Natural killer cell (primary cell): ENCODE measurements at regions not wholly inside any gene's neighbourhood (a gene's known extent, or its start where the extent isn't known, plus 50 kb on each side); places are given as distances from the start of the nearest gene placed in this dataset.

Experiments
- ATAC-seq, 3 donors: fragments of 150-1000 bp in 2 of 3; fragments of 200-7000 bp in 1 of 3; cut with Tn5 transposase; 1 replicate in 1 of 3; 2 replicates in 2 of 3; pipeline ENCODE4 v1.10.0; 2021; ENCODE audit warnings: mild to moderate bottlenecking in 2 of 3, moderate library complexity in 2 of 3
- DNase-seq, 2 donors: peaks; one replicate each; pipeline versions ENCODE4 v3.0.0 to v3.0.0-alpha.2; 2013 to 2021; ENCODE audit warnings: mixed read lengths in 1 of 2
- H3K27ac ChIP-seq: one replicate; pipeline ENCODE4 v1.5.1; 2013; ENCODE audit warnings: mild to moderate bottlenecking, low read length
- H3K27me3 ChIP-seq: one replicate; pipeline ENCODE4 v1.6.1; 2013; ENCODE audit warnings: low read length; ENCODE audit not compliant: control insufficient read depth, insufficient read depth
- H3K36me3 ChIP-seq: one replicate; pipeline ENCODE4 v1.6.1; 2013; ENCODE audit warnings: low read length; ENCODE audit not compliant: control insufficient read depth, insufficient read depth
- H3K4me1 ChIP-seq: one replicate; pipeline ENCODE4 v1.6.1; 2013; ENCODE audit warnings: low read length; ENCODE audit not compliant: control insufficient read depth, insufficient read depth
- H3K4me3 ChIP-seq: one replicate; pipeline ENCODE4 v1.5.1; 2013; ENCODE audit warnings: low read length
- H3K9me3 ChIP-seq: one replicate; pipeline ENCODE4 v1.6.1; 2013; ENCODE audit warnings: low read length; ENCODE audit not compliant: control insufficient read depth, insufficient read depth
- H3K27ac Mint-ChIP-seq, 2 donors: one replicate each; pipeline ENCODE4 v1.8.0; 2022; ENCODE audit warnings: mild to moderate bottlenecking in 2 of 2, mixed read lengths in 2 of 2, moderate library complexity in 1 of 2
- H3K27me3 Mint-ChIP-seq, 2 donors: one replicate each; pipeline ENCODE4 v1.8.0; 2022; ENCODE audit warnings: low read depth in 2 of 2, mixed read lengths in 2 of 2
- H3K36me3 Mint-ChIP-seq: one replicate; pipeline ENCODE4 v1.8.0; 2022; ENCODE audit warnings: mixed read lengths
- H3K4me1 Mint-ChIP-seq, 2 donors: one replicate each; pipeline ENCODE4 v1.8.0; 2022; ENCODE audit warnings: mixed read lengths in 2 of 2
- H3K4me3 Mint-ChIP-seq: one replicate; pipeline ENCODE4 v1.8.0; 2022; ENCODE audit warnings: mild to moderate bottlenecking, moderate library complexity, mixed read lengths
- H3K9me3 Mint-ChIP-seq, 2 donors: one replicate each; pipeline ENCODE4 v1.8.0; 2022; ENCODE audit warnings: mixed read lengths in 2 of 2
- CTCF ChIP-seq: fragments of 200-600 bp; IDR thresholded peaks from one replicate; pipeline ENCODE4 v1.8.0; 2022; ENCODE audit warnings: antibody characterized with exemption
- WGBS: methylation state at CpG from one replicate; pipeline ENCODE4 v1.1.7; 2013; ENCODE audit warnings: missing lambda C conversion rate; ENCODE audit not compliant: insufficient coverage; 5-methylcytosine and 5-hydroxymethylcytosine counted together
- intact Hi-C: fragments of 100-400 bp; cut with micrococcal nuclease; formaldehyde crosslinking; loops from one replicate; pipeline ENCODE4 v1.14.2; 2022

- H3K4me3 Mint-ChIP-seq: no peak overlapping the region
- H3K9me3 ChIP-seq: peaks cover 2% of the 10 kb centered on the region
- ATAC-seq (no peak), DNase-seq (no peak)
- no peak overlapping the region for H3K27ac Mint-ChIP-seq
- H3K4me3 ChIP-seq: no peak overlapping the region
- no peaks in the 10 kb centered on the region for H3K27me3 Mint-ChIP-seq
- no peaks in the 10 kb centered on the region for H3K4me1 Mint-ChIP-seq
- H3K4me1 ChIP-seq: no peaks in the 10 kb centered on the region
- intact Hi-C loops: no loop called here
- H3K27ac ChIP-seq: no peak overlapping the region
- H3K36me3 ChIP-seq: no peaks in the 10 kb centered on the region
- H3K9me3 Mint-ChIP-seq: peaks cover 10 to 14% of the 10 kb centered on the region in 2 donors
- H3K27me3 ChIP-seq: no peaks in the 10 kb centered on the region
- TF ChIP-seq CTCF: no peak
- peaks cover 4% of the 10 kb centered on the region for H3K36me3 Mint-ChIP-seq
Observed at GRCh38 chr6:102995491-102995890, 1602.0 kb downstream of the GRIK2 start.

- Mint-ChIP-seq H3K27ac (no peak overlapping the region), H3K27me3 (no peaks in the 10 kb centered on the region)
Observed at GRCh38 chr6:102994866-102995265, 1601.4 kb downstream of the GRIK2 start.

DNA sequence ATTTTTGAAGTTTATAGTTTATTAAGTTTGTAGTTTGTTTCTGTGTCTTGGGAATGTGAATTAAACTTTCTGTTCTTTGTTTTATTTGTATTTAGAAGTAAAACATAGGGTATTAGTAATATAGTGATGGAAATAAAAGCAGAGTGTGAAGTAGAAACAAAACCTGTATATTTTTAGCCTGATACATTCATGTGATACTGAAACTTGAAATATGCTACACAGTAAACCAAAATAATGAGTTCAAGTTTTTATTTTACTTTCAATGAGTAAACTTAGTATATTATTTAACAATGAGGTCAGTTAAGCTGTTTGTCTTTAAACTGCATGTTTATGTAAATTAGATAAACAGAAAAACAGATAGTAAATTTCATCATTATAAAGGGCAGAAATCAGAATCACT, 1592.6 kb downstream of the GRIK2 start:
- no peak for TF ChIP-seq CTCF
- intact Hi-C loops: no loop called here
- no peak overlapping the region for H3K4me3 Mint-ChIP-seq
- DNase-seq: no peak
- H3K27ac Mint-ChIP-seq: no peak overlapping the region
- H3K36me3 Mint-ChIP-seq: no peaks in the 10 kb centered on the region
- no peaks in the 10 kb centered on the region for H3K27me3 Mint-ChIP-seq
- H3K27me3 ChIP-seq: no peaks in the 10 kb centered on the region
- ATAC-seq: no peak
- no peak overlapping the region for H3K27ac ChIP-seq
- no peaks in the 10 kb centered on the region for H3K36me3 ChIP-seq
- no peaks in the 10 kb centered on the region for H3K4me1 Mint-ChIP-seq
- H3K4me3 ChIP-seq: no peak overlapping the region
- H3K9me3 Mint-ChIP-seq: peaks cover 11% of the 10 kb centered on the region in 2 donors
- H3K9me3 ChIP-seq: no peaks in the 10 kb centered on the region
- no peaks in the 10 kb centered on the region for H3K4me1 ChIP-seq

More at GRCh38 chr6:102994866-102995265, 1601.4 kb downstream of the GRIK2 start:
- Mint-ChIP-seq H3K36me3 (no peaks in the 10 kb centered on the region), H3K4me3 (no peak overlapping the region), H3K4me1 (no peaks in the 10 kb centered on the region), H3K9me3 (peaks cover 7 to 11% of the 10 kb centered on the region in 2 donors)
- H3K4me1 ChIP-seq: no peaks in the 10 kb centered on the region
- DNase-seq: no peak
- ATAC-seq: no peak
- intact Hi-C loops: no loop called here
- H3K27me3 ChIP-seq: no peaks in the 10 kb centered on the region
- WGBS: 75% methylated on average over 1 of the region's 1 CpG
- no peak for TF ChIP-seq CTCF
- no peaks in the 10 kb centered on the region for H3K36me3 ChIP-seq
- no peak overlapping the region for H3K27ac ChIP-seq
- H3K9me3 ChIP-seq: no peaks in the 10 kb centered on the region
- H3K4me3 ChIP-seq: no peak overlapping the region

- DNase-seq: no peak
- TF ChIP-seq CTCF: no peak
- intact Hi-C loops: no loop called here
- Histone ChIP-seq H3K9me3 (no peaks in the 10 kb centered on the region), H3K4me1 (no peaks in the 10 kb centered on the region), H3K4me3 (no peak overlapping the region), H3K27ac (no peak overlapping the region), H3K27me3 (no peaks in the 10 kb centered on the region), H3K36me3 (no peaks in the 10 kb centered on the region)
- no peaks in the 10 kb centered on the region for H3K36me3 Mint-ChIP-seq
- no peak overlapping the region for H3K4me3 Mint-ChIP-seq
- peaks cover 13 to 16% of the 10 kb centered on the region in 2 donors for H3K9me3 Mint-ChIP-seq
- 75% methylated on average over 1 of the region's 1 CpG for WGBS
- H3K27me3 Mint-ChIP-seq: no peaks in the 10 kb centered on the region
- no peaks in the 10 kb centered on the region for H3K4me1 Mint-ChIP-seq
- no peak for ATAC-seq
- H3K27ac Mint-ChIP-seq: no peak overlapping the region
Observed at GRCh38 chr6:102984357-102984756, 1590.8 kb downstream of the GRIK2 start.
